VCaP (cell line): ENCODE measurements at regions not wholly inside any gene's neighbourhood (a gene's known extent, or its start where the extent isn't known, plus 50 kb on each side); places are given as distances from the start of the nearest gene placed in this dataset.

Experiments used
- H3K27ac ChIP-seq: fragments of 450-650 bp; 2 replicates; pipeline ENCODE4 v1.5.1; 2017
- TF ChIP-seq, protein P1 (sequence below): fragments of 450-650 bp; conservative IDR thresholded peaks from 2 replicates; pipeline ENCODE4 v1.5.1; 2017; ENCODE audit warnings: mild to moderate bottlenecking, moderate library complexity

DNA sequence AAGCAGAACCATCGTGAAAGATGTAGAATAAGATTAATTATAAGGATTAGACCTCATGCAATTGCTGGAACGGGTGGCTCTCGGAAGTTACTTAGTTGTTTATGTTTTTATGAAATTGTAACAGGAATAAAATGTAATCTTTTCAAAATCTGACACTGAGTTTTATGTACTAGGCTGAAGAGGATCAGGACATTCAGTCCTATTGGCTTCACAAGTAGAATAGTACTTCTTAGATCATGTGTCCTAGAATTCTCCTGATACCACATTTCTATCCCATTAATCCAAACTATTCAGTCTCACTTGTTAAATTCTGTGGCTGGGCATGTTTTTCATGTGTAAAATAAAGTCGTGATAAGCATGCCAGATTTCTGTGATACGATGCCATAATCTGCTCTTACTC, 423.5 kb upstream of the OR4E1 start:
- TF ChIP-seq, protein P1, sequence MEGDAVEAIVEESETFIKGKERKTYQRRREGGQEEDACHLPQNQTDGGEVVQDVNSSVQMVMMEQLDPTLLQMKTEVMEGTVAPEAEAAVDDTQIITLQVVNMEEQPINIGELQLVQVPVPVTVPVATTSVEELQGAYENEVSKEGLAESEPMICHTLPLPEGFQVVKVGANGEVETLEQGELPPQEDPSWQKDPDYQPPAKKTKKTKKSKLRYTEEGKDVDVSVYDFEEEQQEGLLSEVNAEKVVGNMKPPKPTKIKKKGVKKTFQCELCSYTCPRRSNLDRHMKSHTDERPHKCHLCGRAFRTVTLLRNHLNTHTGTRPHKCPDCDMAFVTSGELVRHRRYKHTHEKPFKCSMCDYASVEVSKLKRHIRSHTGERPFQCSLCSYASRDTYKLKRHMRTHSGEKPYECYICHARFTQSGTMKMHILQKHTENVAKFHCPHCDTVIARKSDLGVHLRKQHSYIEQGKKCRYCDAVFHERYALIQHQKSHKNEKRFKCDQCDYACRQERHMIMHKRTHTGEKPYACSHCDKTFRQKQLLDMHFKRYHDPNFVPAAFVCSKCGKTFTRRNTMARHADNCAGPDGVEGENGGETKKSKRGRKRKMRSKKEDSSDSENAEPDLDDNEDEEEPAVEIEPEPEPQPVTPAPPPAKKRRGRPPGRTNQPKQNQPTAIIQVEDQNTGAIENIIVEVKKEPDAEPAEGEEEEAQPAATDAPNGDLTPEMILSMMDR, result no peak
- H3K27ac ChIP-seq, result no peak overlapping the region

DNA sequence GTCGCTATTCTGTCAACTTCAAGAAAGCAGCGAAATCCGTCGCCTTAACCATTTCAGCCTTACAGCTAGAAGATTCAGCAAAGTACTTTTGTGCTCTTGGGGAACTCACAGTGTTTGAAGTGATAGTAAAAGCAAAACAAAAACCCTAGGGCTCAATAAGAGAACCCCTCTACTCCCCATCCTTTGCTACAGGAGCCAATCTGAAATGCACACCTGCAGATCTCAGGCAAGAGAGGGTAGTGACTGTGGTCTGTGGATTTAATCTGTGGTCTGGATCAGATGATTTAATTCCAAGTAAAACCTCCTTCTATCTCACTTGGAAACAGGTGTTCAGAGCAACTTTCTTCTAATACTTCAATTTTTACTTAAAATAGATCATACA, 422.9 kb upstream of the OR4E1 start:
- H3K27ac ChIP-seq, result no peak overlapping the region

DNA sequence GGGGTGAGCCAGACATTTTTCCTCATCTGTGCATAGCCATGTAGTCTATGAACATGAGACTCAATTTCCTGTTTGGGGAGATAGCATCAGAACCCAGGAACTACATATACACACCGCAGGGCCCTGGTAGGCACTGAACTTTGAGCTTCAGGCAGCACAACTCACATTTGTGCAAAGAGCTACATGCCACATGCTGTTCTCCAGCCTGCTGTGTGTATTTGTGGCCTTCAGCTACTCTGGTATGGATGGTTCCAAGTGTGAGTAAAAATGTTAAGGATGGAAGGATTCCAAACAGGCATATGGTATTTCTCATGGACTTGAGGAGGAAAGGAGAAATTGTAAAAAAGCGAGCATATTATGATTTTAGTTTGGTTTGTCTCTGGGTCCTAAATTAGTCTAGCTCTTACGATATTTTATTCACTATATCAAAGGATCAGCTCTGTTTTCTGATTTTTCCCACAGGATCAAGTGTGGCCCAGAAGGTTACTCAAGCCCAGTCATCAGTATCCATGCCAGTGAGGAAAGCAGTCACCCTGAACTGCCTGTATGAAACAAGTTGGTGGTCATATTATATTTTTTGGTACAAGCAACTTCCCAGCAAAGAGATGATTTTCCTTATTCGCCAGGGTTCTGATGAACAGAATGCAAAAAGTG, 422.4 kb upstream of the OR4E1 start:
- TF ChIP-seq, protein P1, result no peak
- no peak overlapping the region for H3K27ac ChIP-seq

More for the DNA sequence above, 422.9 kb upstream of the OR4E1 start:
- TF ChIP-seq, protein P1, result no peak

DNA sequence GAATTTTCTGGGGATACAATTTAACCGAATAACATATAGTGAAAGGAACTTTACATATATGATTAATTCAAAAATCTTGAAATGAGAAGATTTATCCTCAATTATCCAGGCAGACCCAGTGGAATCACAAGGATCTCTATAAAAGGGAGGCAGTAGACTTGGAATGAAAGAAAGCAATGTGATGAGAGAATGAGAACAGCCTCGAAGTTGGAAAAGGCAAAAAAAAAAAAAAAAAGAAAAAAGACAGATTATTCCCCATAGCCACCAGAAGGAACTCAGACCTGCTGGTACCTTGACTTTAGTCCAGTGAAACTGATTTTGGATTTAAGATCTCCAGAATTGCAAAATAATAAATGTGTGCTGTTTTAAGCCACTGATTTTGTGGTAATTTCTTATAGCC, 416.3 kb upstream of the OR4E1 start:
- no peak overlapping the region for H3K27ac ChIP-seq
- TF ChIP-seq, protein P1, result no peak

DNA sequence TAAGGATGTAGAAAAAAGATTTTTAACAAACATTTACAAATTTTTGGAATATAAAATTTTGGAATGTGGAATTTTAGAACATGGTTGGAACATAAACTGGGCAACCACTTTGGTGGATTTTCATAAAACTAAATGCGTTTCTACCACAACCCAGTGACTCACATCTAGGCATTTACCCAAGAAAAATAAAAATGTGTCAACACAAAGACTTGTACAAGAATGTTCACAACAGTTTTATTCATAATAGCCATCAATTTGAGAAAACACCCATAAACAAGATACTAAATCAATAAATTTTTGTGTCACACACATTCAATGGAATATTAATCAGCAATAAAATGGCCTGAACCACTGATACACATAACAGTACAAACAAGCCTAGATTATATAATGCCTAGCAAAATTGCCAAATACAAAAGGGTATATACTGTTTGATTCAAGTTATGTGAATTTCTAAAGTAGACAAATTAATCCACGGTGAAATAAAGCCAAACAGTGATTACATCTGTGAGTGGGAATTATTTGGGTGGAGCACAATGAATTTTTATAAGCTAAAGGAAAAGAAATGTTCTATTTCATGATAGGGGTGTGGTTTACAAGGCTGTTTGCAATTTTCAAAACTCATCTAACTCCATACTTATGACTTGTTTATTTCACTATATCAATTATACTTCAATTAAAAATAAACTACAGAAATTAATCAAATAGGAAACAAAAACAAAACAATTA, 415.2 kb upstream of the OR4E1 start:
- TF ChIP-seq, protein P1, result no peak
- H3K27ac ChIP-seq, result no peak overlapping the region

DNA sequence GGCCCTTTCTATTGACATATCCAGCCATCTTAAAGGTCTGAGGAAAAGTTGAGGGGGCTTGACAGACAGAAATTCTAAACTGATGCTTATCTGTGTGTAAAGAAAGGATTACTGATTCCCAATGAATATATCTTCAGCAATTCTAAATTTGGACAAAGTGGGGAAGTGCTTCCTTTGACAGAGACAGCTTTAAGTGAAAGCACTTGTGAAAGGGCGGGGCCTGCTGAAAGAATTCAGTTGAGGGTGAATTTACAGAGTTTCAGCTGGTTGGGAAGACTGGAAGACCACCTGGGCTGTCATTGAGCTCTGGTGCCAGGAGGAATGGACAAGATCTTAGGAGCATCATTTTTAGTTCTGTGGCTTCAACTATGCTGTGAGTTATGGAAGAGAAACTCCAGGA, 412.5 kb upstream of the OR4E1 start:
- H3K27ac ChIP-seq, result no peak overlapping the region
- TF ChIP-seq, protein P1, result no peak

DNA sequence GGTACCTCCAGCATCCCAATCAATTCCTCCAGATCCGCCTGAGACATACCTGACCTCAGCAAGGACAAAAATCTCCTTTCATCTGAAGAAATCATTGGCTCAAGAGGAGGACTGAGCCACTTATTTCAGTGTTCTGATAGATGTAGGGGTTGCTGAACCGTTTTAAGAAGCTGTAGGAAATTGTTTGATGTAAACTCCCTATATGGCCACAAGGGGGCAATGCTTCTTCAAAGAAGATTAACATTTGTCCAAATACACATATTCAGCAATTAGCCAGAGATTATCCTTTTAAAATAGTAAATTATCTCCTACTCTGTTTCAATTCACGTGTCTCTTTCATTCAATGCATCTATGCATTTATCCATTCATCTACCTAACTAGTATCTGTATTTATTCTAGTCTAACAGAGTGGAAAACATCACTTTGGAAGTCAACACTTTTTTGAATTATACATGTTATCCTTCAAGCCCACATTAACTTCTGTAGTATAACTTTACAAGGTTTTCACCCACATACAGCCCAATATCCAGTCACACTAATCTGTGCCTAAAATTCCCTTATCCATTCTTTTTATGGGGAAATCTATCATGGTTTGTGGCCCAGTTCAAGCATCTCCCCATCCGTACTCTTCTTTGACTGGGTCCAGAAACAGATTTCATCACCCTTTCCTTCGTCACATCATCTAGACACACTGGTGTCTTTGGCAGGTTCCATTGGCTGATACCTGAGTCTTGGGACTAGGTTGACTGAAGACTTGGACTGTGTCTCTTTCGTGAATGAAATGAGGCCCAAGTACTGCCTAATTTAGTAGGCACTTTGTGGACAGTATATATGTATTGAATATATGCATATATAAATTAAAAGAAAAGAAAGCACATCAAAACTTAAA, 411.0 kb upstream of the OR4E1 start:
- TF ChIP-seq, protein P1, result peak; percentile 80
- H3K27ac ChIP-seq, result no peak overlapping the region
